Heart left ventricle (tissue), 16 donors: ENCODE measurements at regions not wholly inside any gene's neighbourhood (a gene's known extent, or its start where the extent isn't known, plus 50 kb on each side); places are given as distances from the start of the nearest gene placed in this dataset.

Experiments used
- ATAC-seq, 4 donors: fragments of 200-7000 bp; cut with Tn5 transposase; one replicate each; pipeline ENCODE4 v1.9.1; 2020 to 2022; ENCODE audit warnings: moderate library complexity in 4 of 4, mild to moderate bottlenecking in 3 of 4, moderate number of reproducible peaks in 1 of 4
- DNase-seq, 5 donors: peaks; one replicate each; pipeline ENCODE4 v3.0.0-alpha.2; 2020
- H3K27ac ChIP-seq, 12 donors: fragments of 200-600 bp; sonication (generic) in 4 of 12; one replicate each; pipeline versions ENCODE4 v1.5.0 to v1.8.0; 2016 to 2022; ENCODE audit warnings: mild to moderate bottlenecking in 2 of 12
- H3K27me3 ChIP-seq, 9 donors: fragments of 200-600 bp; sonication (generic) in 2 of 9; one replicate each; pipeline versions ENCODE4 v1.5.1 to v1.8.0; 2016 to 2022; ENCODE audit warnings: mild to moderate bottlenecking in 3 of 9
- H3K36me3 ChIP-seq, 9 donors: fragments of 200-600 bp; sonication (generic) in 2 of 9; one replicate each; pipeline versions ENCODE4 v1.5.0 to v1.8.0; 2018 to 2022; ENCODE audit warnings: mild to moderate bottlenecking in 2 of 9
- H3K4me1 ChIP-seq, 12 donors: fragments of 200-600 bp; sonication (generic) in 4 of 12; one replicate each; pipeline versions ENCODE4 v1.5.0 to v1.8.0; 2016 to 2022; ENCODE audit warnings: mild to moderate bottlenecking in 3 of 12
- H3K4me3 ChIP-seq, 12 donors: fragments of 200-600 bp; sonication (generic) in 4 of 12; one replicate each; pipeline versions ENCODE4 v1.5.0 to v1.8.0; 2017 to 2022; ENCODE audit warnings: mild to moderate bottlenecking in 9 of 12, moderate library complexity in 4 of 12
- H3K9me3 ChIP-seq, 12 donors: fragments of 200-600 bp; sonication (generic) in 4 of 12; one replicate each; pipeline versions ENCODE4 v1.5.0 to v1.8.0; 2016 to 2022; ENCODE audit warnings: mild to moderate bottlenecking in 1 of 12
- CTCF ChIP-seq, 12 donors: fragments of 200-600 bp; sonication (generic) in 4 of 12; IDR thresholded peaks; one replicate each; pipeline versions ENCODE4 v1.5.0 to v1.8.0; 2018 to 2022; ENCODE audit warnings: antibody characterized with exemption in 12 of 12, mild to moderate bottlenecking in 5 of 12
- POLR2A ChIP-seq, 2 donors: fragments of 450-650 bp; IDR thresholded peaks; one replicate each; pipeline ENCODE4 v1.6.1; 2017; ENCODE audit warnings: antibody characterized with exemption in 2 of 2, mild to moderate bottlenecking in 2 of 2, moderate library complexity in 2 of 2
- WGBS, 4 donors: extraction: QIAGEN DNeasy Blood & Tissue Kit in 2 of 4; methylation state at CpG; one replicate each; pipeline versions ENCODE4 v1.1.5 to v1.1.7; 2013 to 2018; 5-methylcytosine and 5-hydroxymethylcytosine counted together
- intact Hi-C, 10 donors: fragments of 100-400 bp; cut with DNase I; formaldehyde crosslinking; loops; one replicate each; pipeline versions ENCODE4 v1.11.1 to v1.14.2; 2022
- donor health status: ischemic (EF 13 %, LVEDD 7.1; RV severe dilation, severe dysfunction).
- donor health status: healthy with polysubstance abuse.
- donor health status: DM: no; HTN: yes; CAD: no.
- donor health status: DM: no; HTN: no; CAD: no.
- donor health status: ischemic (EF 25% LVEDD 6.9; RV normal size, moderate dysfunction).
- donor health status: ischemic (EF 25% LVEDD 5.7; RV mildly dilated, moderate dysfunction).
- donor health status: healthy.
- donor health status: DM: yes; HTN: yes; CAD: no.
- donor health status: ischemic (EF 35%, LVEDD 5.7; RV mildly dilated, moderate dysfunction).
- donor health status: nonischemic (EF 11% LVEDD 7.7; RV severe dilation, severe dysfunction).
- donor health status: DM: yes; HTN: yes; CAD: no.
- donor health status: PGD.
- donor health status: ischemic (EF 29% LVEDD 5.4; RV normal size, mild dysfunction).
- donor health status: nonischemic (EF 23%, LVEDD 6.1; RV moderate dilation, normal function).

GRCh38 chr6:43907789-43908472, 137.9 kb downstream of the VEGFA start:
- Histone ChIP-seq H3K4me1 (peaks cover 0 to 15% (median 0%) of the 10 kb centered on the region in 12 donors), H3K9me3 (no peaks in the 10 kb centered on the region), H3K27ac (peak overlapping the region in 2 of 12 donors; percentile 3 to 57), H3K36me3 (no peaks in the 10 kb centered on the region), H3K27me3 (no peaks in the 10 kb centered on the region), H3K4me3 (no peak overlapping the region)
- TF ChIP-seq CTCF (IDR thresholded peaks at IDR 0.05): no peak
- TF ChIP-seq POLR2A (IDR thresholded peaks at IDR 0.05): no peak
- peak in 3 of 5 donors; percentile 36 to 77 (median 52) for DNase-seq
- intact Hi-C loops: loop anchor here in 1 of 10 donors (5.0 kb wide), 1 partner anchor 94 kb away; no protein-coding TSS in a partner anchor
- WGBS, 4 donors: 26 to 74% (median 54%) methylated on average over 2 to 4 of the region's 4 CpGs
- peak; percentile 59 to 84 (median 74) for ATAC-seq

- H3K27ac ChIP-seq: peak overlapping the region in 1 of 12 donors; percentile 57
- no peaks in the 10 kb centered on the region for H3K36me3 ChIP-seq
- DNase-seq: no peak
- intact Hi-C loops: loop anchor here in 1 of 10 donors (5.0 kb wide), 1 partner anchor 95 kb away; no protein-coding TSS in a partner anchor
- ATAC-seq: peak in 2 of 4 donors; percentile 52 to 71
- no peak overlapping the region for H3K4me3 ChIP-seq
- no peaks in the 10 kb centered on the region for H3K9me3 ChIP-seq
- H3K27me3 ChIP-seq: no peaks in the 10 kb centered on the region
- WGBS, 4 donors: 54 to 88% (median 69%) methylated on average over 2 of the region's 2 CpGs
- TF ChIP-seq CTCF (IDR thresholded peaks at IDR 0.05) (no peak), POLR2A (IDR thresholded peaks at IDR 0.05) (no peak)
- peaks cover 0 to 15% (median 0%) of the 10 kb centered on the region in 12 donors for H3K4me1 ChIP-seq
These were observed 137.3 kb downstream of the VEGFA start for GRCh38 chr6:43907312-43907711.

GRCh38 chr6:43904311-43905123, 134.5 kb downstream of the VEGFA start:
- H3K27me3 ChIP-seq: no peaks in the 10 kb centered on the region
- no peaks in the 10 kb centered on the region for H3K9me3 ChIP-seq
- ATAC-seq (no peak), DNase-seq (no peak)
- H3K4me3 ChIP-seq: no peak overlapping the region
- H3K27ac ChIP-seq: no peak overlapping the region
- peaks cover 0 to 15% (median 0%) of the 10 kb centered on the region in 12 donors for H3K4me1 ChIP-seq
- no peak for TF ChIP-seq POLR2A (IDR thresholded peaks at IDR 0.05)
- no peak for TF ChIP-seq CTCF (IDR thresholded peaks at IDR 0.05)
- 75 to 81% (median 77%) methylated on average over 6 of the region's 6 CpGs for WGBS, 4 donors
- H3K36me3 ChIP-seq: no peaks in the 10 kb centered on the region
- intact Hi-C loops: loop anchor here in 1 of 10 donors (5.0 kb wide), 1 partner anchor 98 kb away; no protein-coding TSS in a partner anchor

GRCh38 chr6:43903739-43904290, 133.8 kb downstream of the VEGFA start:
- TF ChIP-seq POLR2A (IDR thresholded peaks at IDR 0.05): no peak
- TF ChIP-seq CTCF (IDR thresholded peaks at IDR 0.05): no peak
- Histone ChIP-seq H3K4me1 (peaks cover 0 to 15% (median 0%) of the 10 kb centered on the region in 12 donors), H3K27ac (no peak overlapping the region), H3K4me3 (no peak overlapping the region), H3K36me3 (no peaks in the 10 kb centered on the region), H3K9me3 (no peaks in the 10 kb centered on the region), H3K27me3 (no peaks in the 10 kb centered on the region)
- intact Hi-C loops: no loop called here
- WGBS, 4 donors: 75 to 88% (median 81%) methylated on average over 7 of the region's 7 CpGs
- peak in 2 of 4 donors; percentile 22 to 56 for ATAC-seq
- peak in 1 of 5 donors; percentile 39 for DNase-seq
